LoVo (cell line): ENCODE measurements at regions not wholly inside any gene's neighbourhood (a gene's known extent, or its start where the extent isn't known, plus 50 kb on each side); places are given as distances from the start of the nearest gene placed in this dataset.

Experiments used
- DNase-seq: peaks from one replicate; pipeline ENCODE4 v3.0.0-alpha.2; 2016; ENCODE audit warnings: low spot score

DNA sequence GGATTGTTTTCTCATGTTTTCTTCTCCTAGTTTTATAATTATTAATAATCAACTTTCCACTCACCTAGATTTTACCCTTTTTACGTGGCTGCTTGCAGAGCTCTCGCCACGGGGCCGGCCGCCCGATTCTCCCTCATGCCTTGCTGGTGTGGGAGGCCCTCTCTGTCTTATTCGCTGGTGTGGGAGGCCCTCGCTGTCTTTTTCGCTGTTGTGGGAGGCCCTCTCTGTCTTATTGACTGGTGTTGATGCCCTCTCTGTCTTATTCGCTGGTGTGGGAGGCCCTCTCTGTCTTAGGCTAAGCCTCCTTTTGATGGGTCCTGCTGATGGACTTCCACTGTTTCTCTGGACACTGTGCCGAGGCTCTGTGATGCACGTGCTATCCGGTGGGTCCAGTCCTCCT is 161.3 kb upstream of the IRX2 start:
- no peak for DNase-seq

DNA sequence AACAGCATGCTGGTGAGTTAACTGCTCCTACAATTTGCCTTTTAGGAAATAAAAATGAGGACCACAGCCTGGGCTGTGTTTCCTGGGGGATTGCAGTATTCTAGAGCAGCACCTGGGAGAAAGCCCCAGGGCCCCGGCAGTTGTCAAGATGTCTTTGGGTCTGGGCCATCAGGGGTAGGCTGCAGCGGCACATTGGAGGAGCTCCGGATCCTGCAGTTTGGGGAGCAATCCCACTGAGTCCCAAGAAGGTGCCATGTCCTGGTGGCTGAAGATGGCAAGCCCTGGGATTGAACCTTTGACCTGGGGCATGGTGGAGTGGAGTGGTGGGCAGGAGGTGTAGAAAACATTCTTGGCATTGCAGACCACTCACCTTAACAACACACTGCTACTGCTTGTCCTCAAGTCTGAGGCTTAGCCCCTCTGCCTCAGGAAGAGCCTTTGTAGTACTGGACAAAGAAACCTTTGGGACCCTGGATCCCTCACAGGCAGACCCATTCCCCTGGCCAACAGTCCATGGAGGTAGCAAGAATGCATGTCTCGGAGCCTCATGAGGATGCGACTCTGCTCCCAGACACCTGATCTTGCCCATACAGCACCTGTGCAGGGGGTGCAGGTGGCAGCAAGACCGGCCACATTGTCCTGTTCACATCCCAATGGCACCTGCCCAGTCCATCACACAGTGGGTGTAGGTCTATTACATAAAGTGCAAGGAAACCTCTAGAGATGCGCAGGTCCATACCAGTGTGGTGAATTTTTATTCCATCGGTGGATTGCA is 159.1 kb upstream of the IRX2 start:
- no peak for DNase-seq

DNA sequence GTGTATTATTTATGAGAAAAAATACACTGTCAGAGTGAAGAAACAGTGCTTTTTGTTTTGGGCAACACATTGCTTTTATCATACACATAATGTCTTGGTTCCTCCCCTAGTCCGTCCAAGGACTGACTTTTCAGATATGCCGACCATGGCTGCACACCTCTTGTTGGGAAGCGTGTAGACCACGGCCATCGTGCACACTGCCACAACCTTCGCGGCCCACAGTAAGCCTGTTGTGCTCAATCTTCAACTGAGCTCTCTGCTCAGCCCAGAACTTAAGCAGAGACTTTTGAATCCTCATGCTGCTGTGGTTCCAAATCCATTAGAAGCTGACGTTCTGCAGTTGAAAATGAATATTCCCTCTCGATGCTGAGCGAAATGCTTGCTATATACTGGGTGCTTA is 157.6 kb upstream of the IRX2 start:
- no peak for DNase-seq

DNA sequence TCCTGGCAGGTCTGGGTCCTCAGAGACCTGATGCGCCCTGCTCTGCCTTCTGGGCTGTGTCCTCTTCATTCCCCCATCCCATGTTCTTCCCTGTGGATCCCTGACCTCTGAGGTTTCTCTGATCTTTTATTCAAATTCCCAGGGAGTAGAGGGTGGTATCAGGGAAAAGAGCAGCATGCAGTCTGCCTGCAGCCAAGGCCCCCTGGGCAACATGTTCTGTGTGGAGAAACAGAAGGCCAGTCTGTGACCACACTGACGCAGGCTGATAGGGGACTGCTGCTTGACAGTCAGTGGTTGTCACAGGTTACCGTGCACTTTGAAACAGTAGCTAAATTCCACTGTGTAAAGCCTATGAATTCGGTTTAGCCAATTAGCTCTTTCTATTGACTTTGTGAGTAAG is 156.6 kb upstream of the IRX2 start:
- DNase-seq: no peak

DNA sequence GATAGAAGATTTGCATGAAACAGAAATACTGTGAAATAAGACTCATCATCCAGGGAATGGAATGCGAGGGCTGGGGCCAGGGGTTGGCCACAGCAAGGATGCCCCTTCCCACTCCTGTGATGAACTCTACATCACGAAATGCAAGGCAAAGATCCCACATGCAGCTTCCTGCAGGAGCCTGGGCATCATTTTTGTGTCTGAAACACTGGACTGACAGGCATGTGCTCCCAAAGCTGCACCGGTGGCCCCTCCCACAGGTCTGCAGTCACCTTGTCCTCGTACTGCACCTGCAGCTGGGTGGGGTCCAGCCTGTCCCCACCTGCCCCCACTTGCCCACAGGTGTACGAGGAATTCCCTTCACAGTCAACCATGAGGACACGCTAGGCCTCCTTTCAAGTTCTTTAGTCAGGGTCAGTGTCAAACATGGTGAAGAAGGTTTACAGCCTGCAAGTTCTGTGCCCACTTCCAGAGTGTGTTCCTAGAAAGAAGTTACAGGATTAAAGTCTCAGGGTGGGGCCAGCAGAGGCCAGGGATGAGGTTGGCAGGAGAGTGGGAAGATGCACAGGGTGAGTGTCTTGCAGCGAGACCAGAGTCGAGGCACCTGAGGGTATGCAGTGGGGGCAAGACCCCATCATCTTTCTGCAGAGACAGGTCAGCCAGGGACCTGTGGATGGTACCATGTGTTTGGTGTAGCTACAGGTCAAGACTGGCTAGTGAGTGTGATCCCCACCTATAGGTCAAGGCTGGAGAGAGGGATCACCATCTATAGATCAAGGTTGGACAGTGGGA is 155.0 kb upstream of the IRX2 start:
- no peak for DNase-seq

DNA sequence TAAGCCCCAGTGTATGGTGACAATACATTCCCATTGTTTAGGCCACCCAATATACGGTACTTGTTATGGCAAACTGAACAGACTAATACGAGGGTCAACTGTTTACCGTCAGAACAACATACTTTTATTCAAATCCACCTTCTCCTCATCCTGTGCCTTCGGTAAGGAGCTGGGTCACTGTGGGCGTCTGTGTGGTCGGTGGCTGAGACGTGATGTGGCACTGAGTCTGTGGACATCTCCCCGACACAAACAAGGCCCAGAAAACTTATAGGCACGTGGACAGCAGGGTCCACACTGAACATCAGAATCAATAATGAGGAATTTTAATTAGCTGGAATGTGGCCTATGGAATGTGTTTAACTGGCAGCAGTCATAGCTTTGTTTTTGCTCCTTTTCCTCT is 154.3 kb upstream of the IRX2 start:
- DNase-seq: no peak

DNA sequence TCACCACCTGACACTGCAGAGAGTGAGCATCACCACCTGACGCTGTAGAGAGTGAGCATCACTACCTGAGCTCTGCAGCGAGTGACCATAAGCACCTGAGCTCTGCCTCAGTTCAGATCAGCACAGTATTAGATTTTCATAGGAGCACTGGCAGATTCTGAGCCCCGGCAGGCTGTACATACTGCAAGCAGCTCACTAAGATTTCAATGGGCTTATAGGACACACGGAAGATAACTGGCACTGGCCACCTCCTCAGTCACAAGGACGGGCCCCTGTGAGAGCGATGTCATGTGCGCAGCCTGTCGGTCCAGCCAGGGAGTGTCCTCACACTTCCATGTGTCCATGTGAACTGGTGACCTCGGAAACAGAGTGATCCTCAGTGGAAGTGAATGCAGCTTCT is 153.5 kb upstream of the IRX2 start:
- no peak for DNase-seq

DNA sequence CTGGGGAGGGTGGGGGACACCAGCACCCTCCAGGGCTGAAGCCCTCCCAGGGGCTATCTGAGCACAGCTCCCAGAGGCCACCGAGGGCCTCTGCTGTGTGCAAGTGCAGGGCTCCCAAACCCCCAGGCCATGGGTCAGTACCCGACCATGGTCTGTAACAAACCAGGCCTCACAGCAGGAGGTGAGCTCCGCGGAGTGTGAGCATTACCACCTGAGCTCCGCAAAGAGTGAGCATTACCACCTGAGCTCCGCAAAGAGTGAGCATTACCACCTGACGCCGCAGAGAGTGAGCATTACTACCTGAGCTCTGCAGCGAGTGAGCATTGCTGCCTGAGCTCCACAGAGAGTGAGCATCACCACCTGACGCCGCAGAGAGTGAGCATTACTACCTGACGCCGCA is 152.9 kb upstream of the IRX2 start:
- DNase-seq: no peak

DNA sequence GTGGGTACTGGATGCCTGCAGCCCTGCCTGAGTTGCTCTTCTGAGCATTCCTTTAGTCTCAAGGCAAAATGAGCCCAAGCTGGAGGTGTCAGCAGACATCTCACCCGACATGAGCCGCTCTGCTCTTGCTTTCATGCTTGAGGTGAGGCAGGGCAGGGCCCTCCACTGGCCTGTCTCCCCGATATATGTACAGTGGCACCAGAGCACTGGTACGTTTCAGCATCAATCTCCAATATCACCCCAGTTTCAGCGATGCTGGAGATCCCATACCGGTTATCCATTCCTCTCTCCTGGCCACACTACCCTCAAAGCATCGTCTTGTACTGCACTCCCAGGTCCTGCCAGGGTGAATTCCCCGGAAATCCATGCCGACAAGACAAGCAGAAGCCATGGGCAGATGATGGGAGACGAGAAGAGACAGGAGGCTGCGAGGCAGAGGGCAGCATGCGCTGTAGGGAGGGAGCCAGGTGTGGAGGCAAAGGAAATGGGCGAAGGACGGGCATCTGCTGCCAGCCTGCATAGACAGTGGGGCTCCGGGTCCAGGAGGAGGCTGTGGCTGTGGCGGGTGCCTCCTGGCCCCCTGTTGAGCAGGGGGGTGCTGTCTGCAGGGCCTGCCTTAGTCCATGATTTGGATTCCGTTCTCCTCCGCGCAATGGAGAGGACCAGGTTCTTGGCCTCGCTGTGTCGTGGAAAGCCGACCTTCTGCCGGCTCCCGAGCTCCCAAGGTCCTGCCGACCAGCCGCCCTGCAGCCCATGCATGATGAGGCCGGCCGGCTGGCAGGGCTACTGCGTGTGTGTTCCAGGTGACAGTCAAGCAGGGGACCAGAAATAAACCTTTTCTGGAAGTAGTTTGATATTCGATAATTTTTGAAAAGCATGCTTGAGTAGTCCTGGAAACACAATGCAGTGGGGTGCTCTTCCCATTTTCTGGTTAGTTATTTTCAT is 152.2 kb upstream of the IRX2 start:
- no peak for DNase-seq

DNA sequence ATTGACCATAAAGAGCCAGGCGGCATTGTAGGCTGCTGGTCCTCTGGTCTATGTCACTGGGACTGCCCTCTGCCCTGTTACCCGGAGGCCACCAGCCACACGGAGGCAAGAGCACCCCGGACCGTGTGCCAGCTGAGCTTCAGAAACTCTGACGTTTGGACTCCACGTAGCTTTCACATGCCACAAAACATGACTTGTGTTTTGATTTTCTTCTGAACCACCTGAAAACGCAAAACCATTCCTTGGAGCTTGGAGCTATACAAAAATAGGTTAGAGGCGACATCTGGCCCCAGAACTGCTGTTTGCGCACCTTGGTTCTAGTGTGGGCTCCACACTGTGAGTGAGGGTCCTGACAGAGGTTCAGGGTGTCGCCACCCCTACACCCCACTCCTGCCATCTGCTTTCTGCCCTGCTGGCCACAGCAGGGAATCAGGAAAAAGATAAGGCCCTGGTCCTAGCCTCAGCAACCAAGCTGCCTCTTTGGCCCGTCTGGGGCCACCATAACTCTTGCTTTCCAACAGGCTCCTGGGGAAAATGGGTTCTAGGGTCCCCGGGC is 151.3 kb upstream of the IRX2 start:
- DNase-seq: no peak

DNA sequence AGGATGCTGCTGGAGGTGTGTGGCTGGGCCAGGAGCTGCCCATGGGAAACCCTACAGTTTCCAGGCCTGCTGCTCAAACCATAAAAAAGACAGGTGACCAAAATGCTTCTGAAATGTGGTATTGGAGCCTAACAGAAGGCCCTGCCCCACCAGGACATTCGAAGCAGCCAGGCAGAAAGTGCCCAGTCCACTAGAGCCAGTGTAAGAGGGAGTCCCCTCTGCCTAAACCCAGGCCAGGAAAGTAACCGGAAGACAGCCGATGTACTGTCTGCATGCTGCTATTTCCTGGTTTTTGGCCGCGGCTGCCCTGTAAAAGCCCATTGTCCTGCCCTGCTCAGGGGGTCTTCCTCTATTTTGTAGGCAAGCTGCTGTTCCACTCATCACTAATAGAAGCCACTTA is 150.7 kb upstream of the IRX2 start:
- no peak for DNase-seq

DNA sequence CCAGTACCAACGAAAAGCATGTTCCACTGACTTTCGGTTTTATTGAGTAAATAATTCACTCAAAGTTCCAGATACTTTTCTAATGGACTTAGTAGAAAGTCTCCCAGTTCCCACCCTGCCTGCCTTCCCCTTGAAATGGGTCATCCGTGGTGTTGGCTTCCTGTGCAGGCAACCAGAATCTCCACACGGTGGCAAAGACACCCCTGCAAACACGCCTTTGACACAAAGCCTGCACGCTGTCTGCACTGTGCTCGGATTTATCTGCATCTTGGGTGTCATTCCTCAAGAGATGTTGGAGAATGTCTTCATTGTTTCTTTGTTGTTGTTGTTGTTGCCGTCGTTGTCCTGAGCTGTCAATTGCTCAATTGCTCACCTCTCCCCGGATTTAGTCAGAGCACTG is 150.0 kb upstream of the IRX2 start:
- no peak for DNase-seq

DNA sequence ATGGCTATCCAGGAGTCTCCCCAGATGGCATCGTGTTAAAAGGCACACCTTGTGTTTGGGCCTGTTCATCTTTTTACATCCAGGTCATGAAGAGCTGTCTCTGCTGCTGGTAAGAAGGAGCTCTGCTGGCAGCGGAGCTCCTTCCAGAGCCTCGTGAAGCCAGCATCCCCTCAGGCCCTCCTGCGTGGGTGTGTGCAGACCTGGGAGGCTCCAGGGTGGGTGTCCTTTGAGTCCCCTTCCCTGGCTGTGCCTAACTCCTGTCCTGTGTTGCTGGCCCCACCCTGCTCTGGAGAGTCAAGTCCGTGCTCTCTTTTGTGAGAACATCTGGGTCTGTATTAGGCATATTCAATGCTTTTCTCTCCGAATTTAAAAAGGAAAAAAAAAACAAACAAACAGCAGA is 149.6 kb upstream of the IRX2 start:
- DNase-seq: no peak

DNA sequence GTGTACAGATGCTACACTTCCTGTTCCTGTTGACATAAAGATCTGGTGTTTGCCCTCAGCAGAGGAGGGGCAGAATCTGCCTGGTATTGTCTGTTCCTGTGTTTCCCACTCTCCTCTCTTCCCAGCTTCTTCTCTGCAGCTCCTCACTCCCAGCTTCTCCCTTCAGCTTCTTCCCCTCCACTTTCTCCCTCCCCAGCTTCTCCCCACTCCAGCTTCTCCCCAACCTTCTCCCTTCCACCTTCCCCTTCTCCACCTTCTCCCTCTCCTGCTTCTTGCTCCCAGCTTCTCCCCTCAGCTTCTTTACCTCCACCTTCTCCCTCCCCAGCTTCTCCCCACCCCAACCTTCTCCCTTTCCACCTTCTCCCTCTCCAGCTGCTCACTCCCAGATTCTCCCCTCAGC is 148.9 kb upstream of the IRX2 start:
- no peak for DNase-seq

DNA sequence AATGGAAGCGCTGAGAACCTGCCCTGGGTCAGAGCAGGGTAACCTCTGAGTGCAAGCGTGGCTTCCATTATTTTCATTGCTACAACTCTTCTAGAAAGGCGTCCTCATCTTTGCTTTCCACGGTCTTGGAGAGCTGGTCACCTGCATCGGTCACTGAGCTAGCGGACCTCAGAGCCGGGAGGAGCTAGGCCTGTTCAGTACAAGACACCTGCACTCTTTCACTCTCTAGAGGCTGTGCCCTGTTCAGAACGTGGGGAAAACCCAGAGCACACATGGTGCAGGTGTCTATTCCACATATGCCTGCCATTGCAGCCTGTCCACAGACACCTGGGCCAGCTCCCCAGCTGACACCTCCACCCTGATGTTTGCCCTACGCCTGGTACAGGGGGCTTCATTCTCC is 147.8 kb upstream of the IRX2 start:
- no peak for DNase-seq

DNA sequence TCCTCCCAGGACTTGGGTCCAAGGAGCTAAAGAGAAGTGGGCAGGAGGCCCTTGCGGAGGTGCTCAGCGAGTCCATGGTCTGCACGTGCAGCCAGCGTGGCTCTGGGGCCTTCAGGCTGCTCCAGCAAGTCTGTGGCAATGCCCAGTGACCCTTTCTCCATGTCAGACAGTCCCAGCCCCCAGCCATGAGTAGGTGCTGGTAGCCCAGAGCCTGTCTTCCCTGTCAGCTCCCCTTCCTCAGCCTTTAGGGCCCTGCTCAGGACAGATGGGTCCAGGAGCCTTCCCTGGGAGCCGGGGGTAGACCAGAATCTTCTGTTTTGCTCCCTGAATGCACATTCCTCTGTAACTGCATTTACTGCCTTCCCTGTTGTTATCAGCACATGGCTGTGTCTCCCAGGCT is 147.2 kb upstream of the IRX2 start:
- DNase-seq: no peak

DNA sequence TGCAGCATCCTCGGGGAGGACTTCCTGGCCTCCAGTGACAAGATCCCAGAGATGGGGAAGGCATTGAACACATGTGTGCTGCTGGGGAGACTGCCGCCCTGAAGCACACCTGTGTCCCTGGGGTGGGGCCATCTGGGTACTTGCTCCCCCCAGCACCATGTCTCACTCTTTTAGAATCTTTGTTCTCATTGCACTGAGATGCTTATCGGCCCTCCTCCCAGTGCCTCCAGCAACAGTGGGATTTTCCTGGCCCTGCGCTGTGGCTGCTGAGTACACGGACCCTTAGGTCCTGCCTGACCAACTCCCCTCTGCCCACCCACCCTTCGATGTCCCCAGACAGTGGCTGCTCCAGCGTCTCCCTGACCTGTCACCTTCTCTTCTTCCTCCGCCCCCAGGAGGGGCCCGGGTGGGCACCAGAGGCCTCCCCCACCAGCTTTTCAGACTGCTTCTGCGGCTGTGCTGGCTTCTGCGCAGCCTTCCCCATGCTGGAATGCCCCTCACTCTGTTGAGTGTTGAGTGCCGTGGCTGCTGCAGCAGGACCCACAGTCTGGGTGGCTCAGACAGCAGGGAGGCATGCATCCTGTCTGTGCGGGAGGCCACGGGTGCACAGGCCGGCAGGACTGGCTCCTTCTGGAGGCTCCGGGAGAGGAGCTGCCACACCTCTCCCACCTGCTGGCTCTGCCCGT is 145.9 kb upstream of the IRX2 start:
- DNase-seq: no peak

DNA sequence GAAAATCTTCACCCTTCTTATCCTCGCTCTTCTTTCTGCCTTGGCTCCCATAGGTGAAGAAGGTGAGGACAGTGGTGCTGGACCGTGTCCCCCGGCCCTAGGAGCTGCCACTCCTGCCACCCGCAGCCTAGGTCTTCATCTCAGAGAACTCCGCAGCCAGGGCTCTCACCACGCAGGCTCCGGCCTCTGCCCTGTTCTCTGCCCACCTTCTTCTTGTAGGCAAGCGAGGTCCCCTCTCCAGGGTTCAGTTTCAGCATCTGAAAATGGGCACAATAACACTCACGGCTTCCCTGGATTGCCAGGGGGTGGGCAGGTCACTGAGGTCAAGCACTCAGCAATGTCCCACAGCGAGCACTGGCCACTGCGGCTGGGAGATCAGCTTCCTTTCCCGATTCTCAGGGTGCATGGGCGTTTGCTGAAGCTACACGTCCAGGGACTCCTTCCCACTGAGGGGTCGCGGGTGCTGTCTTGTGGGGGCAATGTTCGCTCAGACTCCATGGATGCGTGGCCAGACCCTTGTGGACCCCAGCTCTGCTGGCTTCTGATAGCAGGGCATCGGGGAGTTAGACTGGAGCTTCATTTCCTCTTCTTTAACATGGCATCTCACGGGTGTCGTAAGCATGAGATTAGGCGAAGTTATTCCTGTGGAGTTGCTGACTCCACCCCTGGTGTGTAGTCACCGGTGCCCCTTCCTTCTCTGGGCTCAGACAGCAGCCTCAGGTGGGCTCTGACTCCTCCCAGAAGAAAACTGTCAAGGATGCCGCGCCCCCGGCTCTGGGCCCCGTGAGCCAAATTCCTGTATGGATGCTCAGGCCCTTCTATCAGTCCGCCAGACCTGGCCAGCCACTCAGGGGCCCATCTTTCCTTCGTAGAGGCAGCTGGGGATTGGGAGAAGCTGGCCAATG is 145.1 kb upstream of the IRX2 start:
- no peak for DNase-seq

DNA sequence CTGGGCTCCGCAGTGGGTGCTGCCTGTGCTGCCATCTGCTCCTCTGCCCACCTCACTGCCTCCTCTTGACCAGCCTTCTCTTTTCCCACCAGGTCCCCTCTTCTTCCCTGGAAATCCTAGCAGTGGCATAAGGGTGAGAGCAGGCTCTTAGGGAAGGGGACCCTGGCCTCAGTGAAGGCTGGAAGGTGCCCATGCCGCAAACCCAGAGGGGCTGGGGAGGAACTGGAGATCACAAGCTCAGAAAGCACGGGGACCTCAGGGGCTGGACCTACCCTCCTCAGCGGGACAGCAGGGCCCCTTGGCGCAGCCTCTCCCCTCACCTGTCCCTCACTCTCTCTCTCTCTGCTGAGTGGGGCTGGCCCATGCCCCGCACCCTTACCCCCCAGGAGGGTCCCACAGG is 144.4 kb upstream of the IRX2 start:
- no peak for DNase-seq

DNA sequence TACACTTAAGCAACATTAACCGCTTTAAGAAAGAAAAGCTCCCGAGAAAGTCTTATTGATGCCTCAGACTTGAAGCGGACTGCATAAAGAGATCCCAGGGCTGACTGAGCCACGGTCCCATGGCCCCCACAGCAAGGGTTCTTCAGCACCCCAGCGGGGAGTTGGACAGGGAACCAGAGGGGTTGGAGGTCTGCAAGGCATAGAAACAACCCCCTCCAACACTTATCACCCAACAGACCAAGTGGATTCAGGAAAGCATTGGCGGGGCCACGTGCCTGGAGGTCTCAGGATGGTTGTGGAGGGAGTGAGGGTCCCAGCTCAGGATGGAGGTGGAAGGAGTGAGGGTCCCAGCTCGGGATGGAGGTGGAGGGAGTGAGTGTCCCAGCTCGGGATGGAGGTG is 143.7 kb upstream of the IRX2 start:
- DNase-seq: no peak

DNA sequence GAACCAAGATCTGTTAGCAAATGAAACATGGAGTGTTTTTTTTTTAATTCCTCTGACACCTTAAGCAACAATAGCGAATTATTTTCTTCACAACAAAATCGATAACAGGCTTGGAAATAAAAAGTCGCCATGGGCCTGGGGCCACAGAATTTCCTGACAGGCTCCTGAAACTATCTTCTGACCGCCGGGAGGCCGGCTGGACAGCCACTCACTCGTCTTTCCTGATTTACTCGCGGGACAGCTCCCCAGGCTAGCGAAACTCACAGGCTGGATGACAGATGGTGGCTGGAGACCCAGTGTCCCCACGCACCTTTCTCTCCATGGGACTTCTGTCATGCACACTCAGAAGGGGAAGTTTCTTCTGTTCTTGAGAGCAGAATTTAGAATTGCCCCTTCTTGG is 143.3 kb upstream of the IRX2 start:
- DNase-seq: no peak
